Hematopoietic multipotent progenitor cell (in vitro differentiated cells): ENCODE measurements at regions not wholly inside any gene's neighbourhood (a gene's known extent, or its start where the extent isn't known, plus 50 kb on each side); places are given as distances from the start of the nearest gene placed in this dataset.
"Not testable (repeated sequence)": the region's sequence is repeated elsewhere in the genome, so short reads cannot be mapped to it uniquely, and the experiment has no call there.

ENCODE experiments used
- DNase-seq, 3 donors: peaks; one replicate each; pipeline ENCODE4 v3.0.0-alpha.2; 2011 to 2015; ENCODE audit warnings: low read depth in 2 of 3, low spot score in 2 of 3

- no peak for DNase-seq
Observed at GRCh38 chr1:232182236-232182635, 447.7 kb downstream of the SIPA1L2 start.

- no peak for DNase-seq
Observed at GRCh38 chr1:232180779-232181136, 449.2 kb downstream of the SIPA1L2 start.

GRCh38 chr1:232179896-232180778 lies 449.8 kb downstream of the SIPA1L2 start:
- DNase-seq, result no peak

GRCh38 chr1:232178191-232178590 lies 451.7 kb downstream of the SIPA1L2 start:
- no peak for DNase-seq

- DNase-seq, result no peak
Observed at GRCh38 chr1:232177438-232177837, 452.5 kb downstream of the SIPA1L2 start.

GRCh38 chr1:232176222-232176621 lies 453.7 kb downstream of the SIPA1L2 start:
- no peak for DNase-seq

GRCh38 chr1:232174306-232174705 lies 455.6 kb downstream of the SIPA1L2 start:
- DNase-seq, result no peak

- no peak for DNase-seq
Observed at GRCh38 chr1:232172563-232172962, 457.4 kb downstream of the SIPA1L2 start.

- no peak for DNase-seq
Observed at GRCh38 chr1:232170909-232171308, 459.0 kb downstream of the SIPA1L2 start.

GRCh38 chr1:232169436-232169835 lies 460.5 kb downstream of the SIPA1L2 start:
- DNase-seq, result no peak

- no peak for DNase-seq
Observed at GRCh38 chr1:232168508-232168907, 461.4 kb downstream of the SIPA1L2 start.

GRCh38 chr1:232166942-232167341 lies 463.0 kb downstream of the SIPA1L2 start:
- no peak for DNase-seq

- DNase-seq, result no peak
Observed at GRCh38 chr1:232164078-232164963, 465.6 kb downstream of the SIPA1L2 start.

- no peak for DNase-seq
Observed at GRCh38 chr1:232163533-232163932, 466.4 kb downstream of the SIPA1L2 start.

GRCh38 chr1:232162001-232162400 lies 467.9 kb downstream of the SIPA1L2 start:
- DNase-seq, result no peak

- not testable (repeated sequence) for DNase-seq
Observed at GRCh38 chr1:232158558-232158957, 471.4 kb downstream of the SIPA1L2 start.

- DNase-seq, result not testable (repeated sequence)
Observed at GRCh38 chr1:232156070-232156469, 473.9 kb downstream of the SIPA1L2 start.

- DNase-seq, result no peak
Observed at GRCh38 chr1:232153652-232154051, 476.3 kb downstream of the SIPA1L2 start.

- no peak for DNase-seq
Observed at GRCh38 chr1:232150770-232151548, 479.0 kb downstream of the SIPA1L2 start.

- no peak for DNase-seq
Observed at GRCh38 chr1:232149287-232150201, 480.4 kb downstream of the SIPA1L2 start.
